MM.1S (cell line): ENCODE measurements at regions not wholly inside any gene's neighbourhood (a gene's known extent, or its start where the extent isn't known, plus 50 kb on each side); places are given as distances from the start of the nearest gene placed in this dataset.

ENCODE experiments used
- DNase-seq: peaks from one replicate; pipeline ENCODE4 v3.0.0-alpha.2; 2015
- H2AFZ ChIP-seq: fragments of 300-600 bp; sonication (generic); 2 replicates; pipeline ENCODE4 v1.6.0; 2016; ENCODE audit warnings: antibody characterized with exemption, low read length
- H3F3A ChIP-seq: fragments of 300-600 bp; sonication (generic); 2 replicates; pipeline ENCODE4 v1.6.1; 2016; ENCODE audit warnings: mild to moderate bottlenecking, antibody characterized with exemption, low read length, moderate library complexity, mixed read lengths; ENCODE audit not compliant: insufficient read depth
- H3K27ac ChIP-seq: fragments of 300-600 bp; sonication (generic); 2 replicates; pipeline ENCODE4 v1.5.1; 2016; ENCODE audit warnings: mild to moderate bottlenecking, low read length
- H3K27me3 ChIP-seq: fragments of 300-600 bp; sonication (generic); replicated peaks from 2 replicates; pipeline ENCODE4 v1.6.0; 2016; ENCODE audit warnings: low read length; ENCODE audit not compliant: insufficient read depth
- H3K36me3 ChIP-seq: fragments of 300-600 bp; sonication (generic); replicated peaks from 2 replicates; pipeline ENCODE4 v1.6.1; 2016; ENCODE audit warnings: mild to moderate bottlenecking, low read length, mixed read lengths; ENCODE audit not compliant: insufficient read depth
- H3K4me1 ChIP-seq: fragments of 300-600 bp; sonication (generic); 2 replicates; pipeline ENCODE4 v1.6.1; 2016; ENCODE audit warnings: low read length, mixed read lengths
- H3K4me2 ChIP-seq: fragments of 300-600 bp; sonication (generic); 2 replicates; pipeline ENCODE4 v1.6.0; 2016; ENCODE audit warnings: low read depth, low read length
- H3K4me3 ChIP-seq: fragments of 300-600 bp; sonication (generic); 2 replicates; pipeline ENCODE4 v1.5.1; 2016; ENCODE audit warnings: low read length, mixed read lengths
- H3K79me2 ChIP-seq: fragments of 300-600 bp; sonication (generic); 2 replicates; pipeline ENCODE4 v1.6.1; 2016; ENCODE audit warnings: mixed run types, low read length, mixed read lengths
- H3K9ac ChIP-seq: fragments of 300-600 bp; sonication (generic); 2 replicates; pipeline ENCODE4 v1.6.1; 2016; ENCODE audit warnings: low read length, mixed read lengths
- H3K9me2 ChIP-seq: fragments of 300-600 bp; sonication (generic); replicated peaks from 2 replicates; pipeline ENCODE4 v1.6.1; 2016; ENCODE audit warnings: mild to moderate bottlenecking, low read length, mixed read lengths; ENCODE audit not compliant: insufficient read depth
- H3K9me3 ChIP-seq: fragments of 300-600 bp; sonication (generic); replicated peaks from 2 replicates; pipeline ENCODE4 v1.6.1; 2016; ENCODE audit warnings: mild to moderate bottlenecking, low read length, mixed read lengths; ENCODE audit not compliant: insufficient read depth
- H4K20me1 ChIP-seq: fragments of 300-600 bp; sonication (generic); 2 replicates; pipeline ENCODE4 v1.6.1; 2016; ENCODE audit warnings: mild to moderate bottlenecking, low read length, moderate library complexity, mixed read lengths; ENCODE audit not compliant: insufficient read depth
- CTCF ChIP-seq: fragments of 300-600 bp; sonication (generic); IDR thresholded peaks from 2 replicates; pipeline ENCODE4 v1.5.1; 2016; ENCODE audit warnings: antibody characterized with exemption, low read length, mixed read lengths
- EZH2 ChIP-seq: fragments of 300-600 bp; sonication (generic); optimal IDR thresholded peaks from 2 replicates; pipeline ENCODE3; 2017; ENCODE audit warnings: low read depth, mild to moderate bottlenecking, antibody characterized with exemption, low read length, mixed read lengths
- EZH2phosphoT487 ChIP-seq: fragments of 300-600 bp; sonication (generic); IDR thresholded peaks from 2 replicates; pipeline ENCODE4 v1.6.1; 2018; ENCODE audit warnings: antibody characterized with exemption, low read length

- Histone ChIP-seq H3F3A (no peaks in the 10 kb centered on the region; the same call in 1 of the 2 replicates), H3K4me3 (no peak overlapping the region), H2AFZ (no peak overlapping the region), H3K9me2 (no peaks in the 10 kb centered on the region), H3K9ac (no peak overlapping the region), H3K36me3 (no peaks in the 10 kb centered on the region), H3K4me1 (no peaks in the 10 kb centered on the region), H4K20me1 (no peaks in the 10 kb centered on the region), H3K27ac (no peak overlapping the region), H3K4me2 (no peak overlapping the region), H3K27me3 (no peaks in the 10 kb centered on the region), H3K9me3 (no peaks in the 10 kb centered on the region), H3K79me2 (no peaks in the 10 kb centered on the region)
- TF ChIP-seq EZH2 = no peak
- no peak for TF ChIP-seq EZH2phosphoT487
- no peak for TF ChIP-seq CTCF
- DNase-seq = no peak
These were observed 73.1 kb upstream of the SORBS2 start for GRCh38 chr4:185885075-185885474.

GRCh38 chr4:185885604-185886003 lies 73.6 kb upstream of the SORBS2 start:
- no peaks in the 10 kb centered on the region for H3K9me3 ChIP-seq
- H3K79me2 ChIP-seq = no peaks in the 10 kb centered on the region
- no peaks in the 10 kb centered on the region for H4K20me1 ChIP-seq
- H3K9me2 ChIP-seq = no peaks in the 10 kb centered on the region
- no peaks in the 10 kb centered on the region for H3K36me3 ChIP-seq
- no peaks in the 10 kb centered on the region for H3F3A ChIP-seq
- no peaks in the 10 kb centered on the region for H3K27me3 ChIP-seq
- DNase-seq = no peak
- H3K27ac ChIP-seq = no peak overlapping the region
- no peak overlapping the region for H3K9ac ChIP-seq
- H3K4me1 ChIP-seq = no peaks in the 10 kb centered on the region
- H3K4me2 ChIP-seq = no peak overlapping the region
- no peak overlapping the region for H2AFZ ChIP-seq
- TF ChIP-seq EZH2phosphoT487 (no peak), CTCF (no peak), EZH2 (no peak)
- no peak overlapping the region for H3K4me3 ChIP-seq

GRCh38 chr4:185886832-185887524 lies 75.0 kb upstream of the SORBS2 start:
- TF ChIP-seq CTCF (no peak), EZH2phosphoT487 (no peak), EZH2 (no peak)
- no peaks in the 10 kb centered on the region for H3K27me3 ChIP-seq
- H3K4me2 ChIP-seq = no peak overlapping the region
- no peak overlapping the region for H3K4me3 ChIP-seq
- no peak for DNase-seq
- no peak overlapping the region for H3K27ac ChIP-seq
- no peaks in the 10 kb centered on the region for H3K79me2 ChIP-seq
- H2AFZ ChIP-seq = no peak overlapping the region
- no peak overlapping the region for H3K9ac ChIP-seq
- H3K36me3 ChIP-seq = no peaks in the 10 kb centered on the region
- no peaks in the 10 kb centered on the region for H3K4me1 ChIP-seq
- H3K9me2 ChIP-seq = no peaks in the 10 kb centered on the region
- H4K20me1 ChIP-seq = no peaks in the 10 kb centered on the region
- no peaks in the 10 kb centered on the region for H3K9me3 ChIP-seq
- no peaks in the 10 kb centered on the region for H3F3A ChIP-seq
